ENCODE measurements at regions not wholly inside any gene's neighbourhood (a gene's known extent, or its start where the extent isn't known, plus 50 kb on each side); places are given as distances from the start of the nearest gene placed in this dataset.

GRCh38 chr7:136594739-136595144 lies 273.7 kb upstream of the CHRM2 start:
- CTCF ChIA-PET: interaction anchor here (0.5 kb wide), 1 partner anchor 980 kb away, joined by 3 read pairs; no protein-coding TSS in a partner anchor
- POLR2A ChIA-PET (ENCODE audit: low non-redundant PET): no interaction called here
- no peak overlapping the region for H3K27ac ChIP-seq
- no peak for DNase-seq (ENCODE audit: low spot score)
- no peak for TF ChIP-seq CTCF (conservative IDR thresholded peaks at IDR 0.05; ENCODE audit: low read depth)

GRCh38 chr7:136588216-136588615 lies 280.2 kb upstream of the CHRM2 start:
- CTCF ChIA-PET: no interaction called here
- no peak for TF ChIP-seq CTCF (conservative IDR thresholded peaks at IDR 0.05; ENCODE audit: low read depth)
- no peak overlapping the region for H3K27ac ChIP-seq
- no peak for DNase-seq (ENCODE audit: low spot score)
- POLR2A ChIA-PET (ENCODE audit: low non-redundant PET): interaction anchor here (0.5 kb wide), 1 partner anchor 169 kb away, joined by 3 read pairs; no protein-coding TSS in a partner anchor

- ChIA-PET POLR2A (ENCODE audit: low non-redundant PET) (no interaction called here), CTCF (interaction anchor here (0.7 kb wide), 1 partner anchor 343 kb away, joined by 3 read pairs; no protein-coding TSS in a partner anchor)
- no peak overlapping the region for H3K27ac ChIP-seq
- no peak for TF ChIP-seq CTCF (conservative IDR thresholded peaks at IDR 0.05; ENCODE audit: low read depth)
- no peak for DNase-seq (ENCODE audit: low spot score)
Measured at GRCh38 chr7:136585954-136586670, 282.3 kb upstream of the CHRM2 start.

- POLR2A ChIA-PET (ENCODE audit: low non-redundant PET): no interaction called here
- H3K27ac ChIP-seq: no peak overlapping the region
- no peak for TF ChIP-seq CTCF (conservative IDR thresholded peaks at IDR 0.05; ENCODE audit: low read depth)
- CTCF ChIA-PET: no interaction called here
- no peak for DNase-seq (ENCODE audit: low spot score)
Measured at GRCh38 chr7:136566491-136566890, 302.0 kb upstream of the CHRM2 start.

- no peak for TF ChIP-seq CTCF (conservative IDR thresholded peaks at IDR 0.05; ENCODE audit: low read depth)
- no peak for DNase-seq (ENCODE audit: low spot score)
- ChIA-PET CTCF (interaction anchor here (0.7 kb wide), 1 partner anchor 35 kb away, joined by 3 read pairs; no protein-coding TSS in a partner anchor), POLR2A (ENCODE audit: low non-redundant PET) (no interaction called here)
- H3K27ac ChIP-seq: no peak overlapping the region
Measured at GRCh38 chr7:136555933-136556332, 312.5 kb upstream of the CHRM2 start.

- ChIA-PET CTCF (interaction anchor here (0.8 kb wide), 1 partner anchor 48 kb away, joined by 4 read pairs; no protein-coding TSS in a partner anchor), POLR2A (ENCODE audit: low non-redundant PET) (no interaction called here)
- no peak for TF ChIP-seq CTCF (conservative IDR thresholded peaks at IDR 0.05; ENCODE audit: low read depth)
- no peak for DNase-seq (ENCODE audit: low spot score)
- H3K27ac ChIP-seq: no peak overlapping the region
Measured at GRCh38 chr7:136551618-136552017, 316.8 kb upstream of the CHRM2 start.

Data from RWPE1 (cell line).